Thymus (tissue), 11 donors: ENCODE measurements at regions not wholly inside any gene's neighbourhood (a gene's known extent, or its start where the extent isn't known, plus 50 kb on each side); places are given as distances from the start of the nearest gene placed in this dataset.

Experiments used
- DNase-seq, 9 donors: peaks; one replicate each; pipeline ENCODE4 v3.0.0-alpha.2; 2013; ENCODE audit warnings: low spot score in 9 of 9, low read depth in 6 of 9, missing footprints in 1 of 9
- H3K27ac ChIP-seq, 2 donors: one replicate each; pipeline ENCODE4 v1.5.1; 2013; ENCODE audit warnings: control low read depth in 1 of 2, low read depth in 1 of 2, low read length in 1 of 2, mild to moderate bottlenecking in 1 of 2, moderate library complexity in 1 of 2
- H3K27me3 ChIP-seq, 2 donors: one replicate each; pipeline ENCODE4 v1.5.1; 2013; ENCODE audit warnings: low read length in 1 of 2; ENCODE audit not compliant: control insufficient read depth in 2 of 2, insufficient read depth in 1 of 2
- H3K36me3 ChIP-seq, 2 donors: one replicate each; pipeline ENCODE4 v1.5.1; 2013; ENCODE audit warnings: low read length in 1 of 2, mild to moderate bottlenecking in 1 of 2, moderate library complexity in 1 of 2; ENCODE audit not compliant: control insufficient read depth in 2 of 2, insufficient read depth in 2 of 2
- H3K4me1 ChIP-seq, 2 donors: one replicate each; pipeline ENCODE4 v1.5.1; 2013; ENCODE audit warnings: low read length in 2 of 2; ENCODE audit not compliant: control insufficient read depth in 2 of 2, insufficient read depth in 2 of 2
- H3K4me3 ChIP-seq, 2 donors: one replicate each; pipeline ENCODE4 v1.5.1; 2013; ENCODE audit warnings: low read length in 2 of 2, control low read depth in 1 of 2, mild to moderate bottlenecking in 1 of 2
- H3K9me3 ChIP-seq, 2 donors: one replicate each; pipeline ENCODE4 v1.5.1; 2013; ENCODE audit warnings: low read length in 1 of 2, mild to moderate bottlenecking in 1 of 2; ENCODE audit not compliant: control insufficient read depth in 2 of 2, insufficient read depth in 1 of 2
- WGBS: extraction: QIAGEN DNeasy Blood & Tissue Kit; methylation state at CpG from one replicate; pipeline ENCODE4 v1.1.7; 2013; 5-methylcytosine and 5-hydroxymethylcytosine counted together
- donor health status: healthy.

GRCh38 chr4:38189445-38189844 is 229.2 kb downstream of the PTTG2 start:
- WGBS: 96% methylated on average over 3 of the region's 3 CpGs
- Histone ChIP-seq H3K9me3 (no peaks in the 10 kb centered on the region), H3K36me3 (no peaks in the 10 kb centered on the region), H3K4me1 (peaks cover 3% of the 10 kb centered on the region in 2 donors), H3K27ac (no peak overlapping the region), H3K4me3 (no peak overlapping the region), H3K27me3 (no peaks in the 10 kb centered on the region)
- DNase-seq: no peak

GRCh38 chr4:38190717-38191178 is 230.6 kb downstream of the PTTG2 start:
- Histone ChIP-seq H3K36me3 (no peaks in the 10 kb centered on the region), H3K4me1 (peaks cover 3% of the 10 kb centered on the region in 2 donors), H3K4me3 (no peak overlapping the region), H3K27me3 (no peaks in the 10 kb centered on the region), H3K27ac (peak overlapping the region in 1 of 2 donors; percentile 27), H3K9me3 (no peaks in the 10 kb centered on the region)
- WGBS: 92% methylated on average over 4 of the region's 4 CpGs
- no peak for DNase-seq

- 96% methylated on average over 3 of the region's 3 CpGs for WGBS
- Histone ChIP-seq H3K27me3 (no peaks in the 10 kb centered on the region), H3K27ac (no peak overlapping the region)
Observed at GRCh38 chr4:38192516-38192915, 232.3 kb downstream of the PTTG2 start.

GRCh38 chr4:38193236-38193863 is 233.2 kb downstream of the PTTG2 start:
- Histone ChIP-seq H3K4me3 (no peak overlapping the region), H3K4me1 (peaks cover 3% of the 10 kb centered on the region in 2 donors), H3K27me3 (no peaks in the 10 kb centered on the region), H3K9me3 (no peaks in the 10 kb centered on the region), H3K27ac (peak overlapping the region in 1 of 2 donors; percentile 3), H3K36me3 (no peaks in the 10 kb centered on the region)
- DNase-seq: no peak
- WGBS: 90% methylated on average over 2 of the region's 2 CpGs

More at GRCh38 chr4:38192516-38192915, 232.3 kb downstream of the PTTG2 start:
- no peaks in the 10 kb centered on the region for H3K9me3 ChIP-seq
- H3K4me1 ChIP-seq: peaks cover 3% of the 10 kb centered on the region in 2 donors
- no peak overlapping the region for H3K4me3 ChIP-seq
- DNase-seq: no peak
- H3K36me3 ChIP-seq: no peaks in the 10 kb centered on the region

GRCh38 chr4:38194047-38194602 is 233.9 kb downstream of the PTTG2 start:
- no peak overlapping the region for H3K4me3 ChIP-seq
- H3K27ac ChIP-seq: peak overlapping the region in 1 of 2 donors; percentile 16
- WGBS: 45% methylated on average over 2 of the region's 2 CpGs
- H3K9me3 ChIP-seq: no peaks in the 10 kb centered on the region
- no peaks in the 10 kb centered on the region for H3K27me3 ChIP-seq
- DNase-seq: no peak
- no peaks in the 10 kb centered on the region for H3K36me3 ChIP-seq
- H3K4me1 ChIP-seq: peaks cover 3% of the 10 kb centered on the region in 2 donors

- DNase-seq: no peak
- Histone ChIP-seq H3K4me3 (no peak overlapping the region), H3K27ac (no peak overlapping the region), H3K27me3 (no peaks in the 10 kb centered on the region), H3K4me1 (peaks cover 3% of the 10 kb centered on the region in 2 donors), H3K36me3 (no peaks in the 10 kb centered on the region), H3K9me3 (no peaks in the 10 kb centered on the region)
- WGBS: 79% methylated on average over 3 of the region's 3 CpGs
Observed at GRCh38 chr4:38195486-38195885, 235.3 kb downstream of the PTTG2 start.

- Histone ChIP-seq H3K4me3 (no peak overlapping the region), H3K36me3 (no peaks in the 10 kb centered on the region), H3K27ac (no peak overlapping the region), H3K27me3 (no peaks in the 10 kb centered on the region), H3K4me1 (peaks cover 3% of the 10 kb centered on the region in 2 donors), H3K9me3 (no peaks in the 10 kb centered on the region)
- 89% methylated on average over 6 of the region's 6 CpGs for WGBS
- DNase-seq: no peak
Observed at GRCh38 chr4:38195911-38196310, 235.7 kb downstream of the PTTG2 start.

- WGBS: 19% methylated on average over 2 of the region's 2 CpGs
- H3K4me3 ChIP-seq: no peak overlapping the region
- H3K36me3 ChIP-seq: no peaks in the 10 kb centered on the region
- H3K4me1 ChIP-seq: peaks cover 4 to 17% of the 10 kb centered on the region in 2 donors
- no peaks in the 10 kb centered on the region for H3K27me3 ChIP-seq
- DNase-seq: no peak
- H3K9me3 ChIP-seq: no peaks in the 10 kb centered on the region
- no peak overlapping the region for H3K27ac ChIP-seq
Observed at GRCh38 chr4:38202242-38202641, 242.0 kb downstream of the PTTG2 start.

- peaks cover 4 to 17% of the 10 kb centered on the region in 2 donors for H3K4me1 ChIP-seq
- over 99% methylated on average over 3 of the region's 3 CpGs for WGBS
- H3K9me3 ChIP-seq: no peaks in the 10 kb centered on the region
- H3K4me3 ChIP-seq: no peak overlapping the region
- DNase-seq: no peak
- H3K27me3 ChIP-seq: no peaks in the 10 kb centered on the region
- H3K36me3 ChIP-seq: no peaks in the 10 kb centered on the region
- no peak overlapping the region for H3K27ac ChIP-seq
Observed at GRCh38 chr4:38203609-38204008, 243.4 kb downstream of the PTTG2 start.
